ENCODE measurements at regions not wholly inside any gene's neighbourhood (a gene's known extent, or its start where the extent isn't known, plus 50 kb on each side); places are given as distances from the start of the nearest gene placed in this dataset.

DNA sequence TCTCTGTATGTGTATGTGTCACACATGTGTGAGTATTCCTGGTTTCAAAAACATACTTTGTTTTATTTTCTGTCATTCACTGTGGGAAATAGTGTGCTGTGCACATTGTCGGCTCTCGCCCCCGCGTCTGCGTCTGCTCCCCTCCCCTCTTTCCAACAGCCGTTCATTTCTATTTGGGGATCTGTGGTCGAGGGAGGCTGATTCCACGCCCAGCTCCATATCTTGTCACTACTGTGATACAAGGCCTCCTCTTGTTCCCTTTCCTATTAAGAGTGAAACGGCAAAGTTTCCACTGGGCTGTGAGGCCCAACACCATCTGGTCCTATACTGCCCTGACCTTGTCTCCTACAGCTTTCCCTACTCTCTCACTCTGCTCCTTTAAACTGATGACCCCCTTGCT lies 172.5 kb upstream of the LRIG1 start (continued):
- no peak for TF ChIP-seq NANOG (IDR thresholded peaks at IDR 0.05; ENCODE audit: insufficient read depth, low read depth, low read length, poor library complexity, severe bottlenecking)
- no peak for TF ChIP-seq POLR2AphosphoS5 (IDR thresholded peaks at IDR 0.05; ENCODE audit: low read depth, low read length)

Data from H1 (cell line).